ENCODE measurements at regions not wholly inside any gene's neighbourhood (a gene's known extent, or its start where the extent isn't known, plus 50 kb on each side); places are given as distances from the start of the nearest gene placed in this dataset.
"Not testable (repeated sequence)": the region's sequence is repeated elsewhere in the genome, so short reads cannot be mapped to it uniquely, and the experiment has no call there.

- H3K4me3 ChIP-seq (replicated peaks; ENCODE audit: low read depth, low read length) = no peak overlapping the region
- DNase-seq (ENCODE audit: low read depth) = no peak
- TF ChIP-seq CTCF (IDR thresholded peaks at IDR 0.05; ENCODE audit: low read length, missing control alignments) = no peak
Observed at GRCh38 chr7:27032839-27033238, 63.0 kb downstream of the HOXA1 start.

- H3K4me3 ChIP-seq (replicated peaks; ENCODE audit: low read depth, low read length) = no peak overlapping the region
- peak; percentile 45 for DNase-seq (ENCODE audit: low read depth)
Observed at GRCh38 chr7:27031289-27032172, 64.3 kb downstream of the HOXA1 start.

GRCh38 chr7:27030393-27031050 lies 65.3 kb downstream of the HOXA1 start:
- no peak overlapping the region for H3K4me3 ChIP-seq (replicated peaks; ENCODE audit: low read depth, low read length)
- no peak for DNase-seq (ENCODE audit: low read depth)
- no peak for TF ChIP-seq CTCF (IDR thresholded peaks at IDR 0.05; ENCODE audit: low read length, missing control alignments)

More at GRCh38 chr7:27031289-27032172, 64.3 kb downstream of the HOXA1 start:
- no peak for TF ChIP-seq CTCF (IDR thresholded peaks at IDR 0.05; ENCODE audit: low read length, missing control alignments)

- no peak for DNase-seq (ENCODE audit: low read depth)
- H3K4me3 ChIP-seq (replicated peaks; ENCODE audit: low read depth, low read length) = no peak overlapping the region
- no peak for TF ChIP-seq CTCF (IDR thresholded peaks at IDR 0.05; ENCODE audit: low read length, missing control alignments)
Observed at GRCh38 chr7:27025270-27025669, 70.5 kb downstream of the HOXA1 start.

- no peak overlapping the region for H3K4me3 ChIP-seq (replicated peaks; ENCODE audit: low read depth, low read length)
- DNase-seq (ENCODE audit: low read depth) = no peak
- TF ChIP-seq CTCF (IDR thresholded peaks at IDR 0.05; ENCODE audit: low read length, missing control alignments) = no peak
Observed at GRCh38 chr7:27010068-27010467, 85.7 kb downstream of the HOXA1 start.

- no peak for DNase-seq (ENCODE audit: low read depth)
- no peak overlapping the region for H3K4me3 ChIP-seq (replicated peaks; ENCODE audit: low read depth, low read length)
- TF ChIP-seq CTCF (IDR thresholded peaks at IDR 0.05; ENCODE audit: low read length, missing control alignments) = no peak
Observed at GRCh38 chr7:27000496-27000895, 95.3 kb downstream of the HOXA1 start.

- H3K4me3 ChIP-seq (replicated peaks; ENCODE audit: low read depth, low read length); DNase-seq (ENCODE audit: low read depth): not testable (repeated sequence)
Observed at GRCh38 chr7:26998284-26998683, 97.5 kb downstream of the HOXA1 start.

All from fibroblast of pulmonary artery (primary cell).